Right lobe of liver (tissue), 6 donors: ENCODE measurements at regions not wholly inside any gene's neighbourhood (a gene's known extent, or its start where the extent isn't known, plus 50 kb on each side); places are given as distances from the start of the nearest gene placed in this dataset.
"Not testable (repeated sequence)": the region's sequence is repeated elsewhere in the genome, so short reads cannot be mapped to it uniquely, and the experiment has no call there.

Source experiments
- ATAC-seq, 4 donors: fragments of 200-7000 bp; cut with Tn5 transposase; one replicate each; pipeline ENCODE4 v1.9.1; 2020; ENCODE audit warnings: mild to moderate bottlenecking in 4 of 4, moderate library complexity in 4 of 4
- DNase-seq, 3 donors: peaks; one replicate each; pipeline ENCODE4 v3.0.0-alpha.2; 2020
- H3K27ac ChIP-seq, 3 donors: fragments of 200-600 bp; one replicate each; pipeline ENCODE4 v1.8.0; 2022
- H3K27me3 ChIP-seq, 2 donors: fragments of 200-600 bp; one replicate each; pipeline ENCODE4 v1.8.0; 2022
- H3K36me3 ChIP-seq, 4 donors: fragments of 200-600 bp; sonication (generic) in 1 of 4; one replicate each; pipeline versions ENCODE4 v1.5.1 to v1.8.0; 2017 to 2022; ENCODE audit warnings: control low read depth in 1 of 4
- H3K4me1 ChIP-seq, 4 donors: fragments of 200-600 bp; sonication (generic) in 1 of 4; one replicate each; pipeline versions ENCODE4 v1.5.1 to v1.8.0; 2017 to 2022; ENCODE audit warnings: control low read depth in 1 of 4
- H3K4me3 ChIP-seq, 3 donors: fragments of 200-600 bp; one replicate each; pipeline ENCODE4 v1.8.0; 2022
- H3K9me3 ChIP-seq, 4 donors: fragments of 200-600 bp; sonication (generic) in 1 of 4; one replicate each; pipeline versions ENCODE4 v1.5.1 to v1.8.0; 2017 to 2022; ENCODE audit warnings: control low read depth in 1 of 4
- POLR2A ChIP-seq: fragments of 450-650 bp; IDR thresholded peaks from one replicate; pipeline ENCODE4 v1.6.1; 2017; ENCODE audit warnings: antibody characterized with exemption, mild to moderate bottlenecking
- WGBS: methylation state at CpG from one replicate; pipeline ENCODE4 v1.1.6; 2018; ENCODE audit warnings: low coverage, low lambda C conversion rate; ENCODE audit not compliant: insufficient coverage; ENCODE audit errors: missing lambda C conversion rate; 5-methylcytosine and 5-hydroxymethylcytosine counted together
- intact Hi-C, 2 donors: fragments of 100-400 bp; cut with DNase I; formaldehyde crosslinking; loops; one replicate each; pipeline versions ENCODE4 v1.11.2 to v1.14.1; 2022
- TF ChIP-seq, protein P1 (sequence below), 4 donors: fragments of 200-600 bp in 3 of 4; fragments of 450-650 bp in 1 of 4; IDR thresholded peaks; one replicate each; pipeline versions ENCODE4 v1.5.1 to v1.8.0; 2016 to 2022; ENCODE audit warnings: antibody characterized with exemption in 4 of 4, mild to moderate bottlenecking in 2 of 4
- donor health status: DM: no; HTN: yes; CAD: no.
- donor health status: DM: no; HTN: no; CAD: no.
- donor health status: DM: no; HTN: no; CAD: no.
- donor health status: DM: no; HTN: yes; CAD: no.
- donor health status: DM: no; HTN: yes; CAD: no.

DNA sequence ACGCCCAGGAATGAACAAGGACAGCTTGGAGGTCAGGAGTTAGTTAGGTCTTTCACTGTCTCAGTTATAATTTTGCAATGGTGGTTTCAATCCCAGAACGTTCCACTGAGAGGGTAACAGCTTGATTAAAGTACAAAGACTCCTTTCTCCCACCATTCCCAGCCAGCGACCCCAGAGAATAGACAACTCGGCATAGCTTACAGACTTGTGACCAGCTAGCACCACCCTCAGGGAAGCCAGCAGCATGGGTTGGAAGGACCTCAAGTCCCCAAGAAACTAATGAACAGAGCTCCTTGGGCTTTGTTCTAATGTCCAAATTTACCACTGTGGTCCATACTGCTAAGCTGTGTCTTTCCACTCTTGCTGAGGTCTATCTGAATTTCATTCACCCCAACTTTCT lies 72.0 kb upstream of the MED14 start:
- Histone ChIP-seq H3K4me3 (no peak overlapping the region), H3K27ac (no peak overlapping the region), H3K4me1 (no peaks in the 10 kb centered on the region), H3K27me3 (no peaks in the 10 kb centered on the region), H3K36me3 (no peaks in the 10 kb centered on the region), H3K9me3 (no peaks in the 10 kb centered on the region)
- TF ChIP-seq, protein P1, sequence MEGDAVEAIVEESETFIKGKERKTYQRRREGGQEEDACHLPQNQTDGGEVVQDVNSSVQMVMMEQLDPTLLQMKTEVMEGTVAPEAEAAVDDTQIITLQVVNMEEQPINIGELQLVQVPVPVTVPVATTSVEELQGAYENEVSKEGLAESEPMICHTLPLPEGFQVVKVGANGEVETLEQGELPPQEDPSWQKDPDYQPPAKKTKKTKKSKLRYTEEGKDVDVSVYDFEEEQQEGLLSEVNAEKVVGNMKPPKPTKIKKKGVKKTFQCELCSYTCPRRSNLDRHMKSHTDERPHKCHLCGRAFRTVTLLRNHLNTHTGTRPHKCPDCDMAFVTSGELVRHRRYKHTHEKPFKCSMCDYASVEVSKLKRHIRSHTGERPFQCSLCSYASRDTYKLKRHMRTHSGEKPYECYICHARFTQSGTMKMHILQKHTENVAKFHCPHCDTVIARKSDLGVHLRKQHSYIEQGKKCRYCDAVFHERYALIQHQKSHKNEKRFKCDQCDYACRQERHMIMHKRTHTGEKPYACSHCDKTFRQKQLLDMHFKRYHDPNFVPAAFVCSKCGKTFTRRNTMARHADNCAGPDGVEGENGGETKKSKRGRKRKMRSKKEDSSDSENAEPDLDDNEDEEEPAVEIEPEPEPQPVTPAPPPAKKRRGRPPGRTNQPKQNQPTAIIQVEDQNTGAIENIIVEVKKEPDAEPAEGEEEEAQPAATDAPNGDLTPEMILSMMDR (IDR thresholded peaks at IDR 0.05), result no peak
- TF ChIP-seq POLR2A, result no peak
- intact Hi-C loops, result no loop called here
- ATAC-seq (no peak), DNase-seq (no peak)
- 50% methylated on average over 2 of the region's 4 CpGs for WGBS

DNA sequence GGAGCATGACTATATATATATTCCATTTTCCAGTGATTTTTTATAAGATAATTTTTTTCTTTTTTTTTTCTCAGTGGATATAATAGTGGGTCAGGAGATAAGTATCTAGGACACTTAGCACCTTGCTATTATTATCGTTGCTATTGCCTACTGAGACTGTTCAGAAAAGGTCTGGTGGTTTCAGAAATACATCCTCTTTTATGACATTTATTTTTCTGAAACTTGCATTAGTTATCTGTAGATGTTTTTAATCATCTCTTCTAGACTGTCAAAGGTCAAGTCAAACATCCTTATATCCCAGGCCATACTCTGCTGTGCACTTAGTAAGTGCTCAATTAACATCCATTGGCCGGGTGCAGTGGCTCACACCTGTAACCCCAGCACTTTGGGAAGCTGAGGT lies 72.9 kb upstream of the MED14 start:
- intact Hi-C loops, result no loop called here
- ATAC-seq (no peak), DNase-seq (no peak)
- H3K9me3 ChIP-seq, result no peaks in the 10 kb centered on the region
- 63% methylated on average over 2 of the region's 2 CpGs for WGBS
- H3K4me3 ChIP-seq, result no peak overlapping the region
- no peaks in the 10 kb centered on the region for H3K27me3 ChIP-seq
- no peaks in the 10 kb centered on the region for H3K36me3 ChIP-seq
- TF ChIP-seq, protein P1 (IDR thresholded peaks at IDR 0.05), result no peak
- no peak for TF ChIP-seq POLR2A
- H3K4me1 ChIP-seq, result no peaks in the 10 kb centered on the region
- no peak overlapping the region for H3K27ac ChIP-seq

- no peak overlapping the region for H3K27ac ChIP-seq
- TF ChIP-seq, protein P1 (IDR thresholded peaks at IDR 0.05), result no peak
- TF ChIP-seq POLR2A, result no peak
- no peaks in the 10 kb centered on the region for H3K9me3 ChIP-seq
- no peak for DNase-seq
- H3K4me3 ChIP-seq, result no peak overlapping the region
- intact Hi-C loops, result no loop called here
- no peaks in the 10 kb centered on the region for H3K36me3 ChIP-seq
- H3K4me1 ChIP-seq, result no peaks in the 10 kb centered on the region
- no peaks in the 10 kb centered on the region for H3K27me3 ChIP-seq
- ATAC-seq, result no peak
These were observed 73.9 kb upstream of the MED14 start for GRCh38 chrX:40809210-40809609.

DNA sequence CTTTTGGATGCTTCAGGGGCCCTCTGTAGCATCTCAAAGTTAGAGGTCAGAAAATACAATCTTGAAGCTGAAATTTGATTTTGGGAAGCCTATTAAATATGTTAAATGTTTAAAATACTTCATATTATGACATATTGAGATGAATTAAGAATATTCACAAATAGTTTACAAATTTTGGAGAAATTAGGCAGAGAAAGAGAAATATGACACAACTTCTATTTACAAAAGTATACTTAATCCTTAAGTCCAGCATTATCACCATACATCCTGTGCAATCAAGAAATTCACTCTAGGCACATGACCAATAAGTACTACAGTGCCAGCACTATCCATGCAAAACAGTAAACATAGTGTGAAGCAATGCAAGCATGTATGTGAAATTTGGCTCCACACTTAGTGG lies 79.7 kb upstream of the MED14 start:
- intact Hi-C loops, H3K9me3 ChIP-seq, H3K4me1 ChIP-seq, H3K36me3 ChIP-seq, H3K4me3 ChIP-seq, H3K27ac ChIP-seq, ATAC-seq, DNase-seq, H3K27me3 ChIP-seq: not testable (repeated sequence)

GRCh38 chrX:40816906-40817305 lies 81.6 kb upstream of the MED14 start:
- no peak for DNase-seq
- intact Hi-C loops, result no loop called here
- 48% methylated on average over 5 of the region's 6 CpGs for WGBS
- Histone ChIP-seq H3K4me3 (no peak overlapping the region), H3K4me1 (no peaks in the 10 kb centered on the region), H3K27ac (no peak overlapping the region), H3K9me3 (no peaks in the 10 kb centered on the region), H3K36me3 (no peaks in the 10 kb centered on the region), H3K27me3 (no peaks in the 10 kb centered on the region)
- ATAC-seq, result no peak
- TF ChIP-seq, protein P1 (IDR thresholded peaks at IDR 0.05), result no peak
- no peak for TF ChIP-seq POLR2A
